DOHH2 (cell line): ENCODE measurements at regions not wholly inside any gene's neighbourhood (a gene's known extent, or its start where the extent isn't known, plus 50 kb on each side); places are given as distances from the start of the nearest gene placed in this dataset.

ENCODE experiments used
- H3F3A ChIP-seq: fragments of 200-600 bp; sonication (generic), shearing (Covaris generic); 2 replicates; pipeline ENCODE4 v1.6.0; 2016; ENCODE audit warnings: antibody characterized with exemption, mild to moderate bottlenecking; ENCODE audit not compliant: control insufficient read depth, insufficient read depth
- H3K27ac ChIP-seq: fragments of 200-600 bp; sonication (generic); 2 replicates; pipeline ENCODE4 v1.5.1; 2014; ENCODE audit warnings: low read depth, mild to moderate bottlenecking, low read length, moderate library complexity
- H3K27me3 ChIP-seq: fragments of 200-600 bp; sonication (generic); 2 replicates; pipeline ENCODE4 v1.6.1; 2014; ENCODE audit warnings: mild to moderate bottlenecking, low read length, mixed read lengths; ENCODE audit not compliant: control insufficient read depth
- H3K36me3 ChIP-seq: fragments of 200-600 bp; sonication (generic); 2 replicates; pipeline ENCODE4 v1.6.1; 2014; ENCODE audit warnings: mild to moderate bottlenecking, low read length, moderate library complexity, mixed read lengths; ENCODE audit not compliant: control insufficient read depth
- H3K4me1 ChIP-seq: fragments of 200-600 bp; sonication (generic); 2 replicates; pipeline ENCODE4 v1.6.1; 2014; ENCODE audit warnings: mild to moderate bottlenecking, low read length, mixed read lengths; ENCODE audit not compliant: control insufficient read depth
- H3K4me2 ChIP-seq: fragments of 200-600 bp; sonication (generic); 2 replicates; pipeline ENCODE4 v1.6.0; 2014; ENCODE audit warnings: mild to moderate bottlenecking, low read length, moderate library complexity
- H3K4me3 ChIP-seq: fragments of 200-600 bp; sonication (generic); 2 replicates; pipeline ENCODE4 v1.5.1; 2014; ENCODE audit warnings: mild to moderate bottlenecking, low read length, mixed read lengths
- H3K79me2 ChIP-seq: fragments of 200-600 bp; sonication (generic); 2 replicates; pipeline ENCODE4 v1.6.1; 2014; ENCODE audit warnings: mild to moderate bottlenecking, low read length, mixed read lengths; ENCODE audit not compliant: control insufficient read depth
- H3K9me2 ChIP-seq: fragments of 200-600 bp; sonication (generic); replicated peaks from 2 replicates; pipeline ENCODE4 v1.6.1; 2014; ENCODE audit warnings: mild to moderate bottlenecking, low read length, mixed read lengths; ENCODE audit not compliant: control insufficient read depth
- H3K9me3 ChIP-seq: fragments of 200-600 bp; sonication (generic); 2 replicates; pipeline ENCODE4 v1.6.1; 2014; ENCODE audit warnings: antibody characterized with exemption, low read length, mixed read lengths; ENCODE audit not compliant: control insufficient read depth, insufficient read depth
- H4K20me1 ChIP-seq: fragments of 200-600 bp; sonication (generic); 2 replicates; pipeline ENCODE4 v1.6.0; 2014; ENCODE audit warnings: low read depth, mild to moderate bottlenecking, antibody characterized with exemption, low read length, moderate library complexity; ENCODE audit not compliant: control insufficient read depth, insufficient read depth
- EZH2phosphoT487 ChIP-seq: fragments of 200-600 bp; sonication (generic); IDR thresholded peaks from 2 replicates; pipeline ENCODE4 v1.6.1; 2017; ENCODE audit warnings: borderline replicate concordance, mild to moderate bottlenecking, antibody characterized with exemption, low read length, moderate library complexity, mixed read lengths
- TF ChIP-seq, protein P1 (sequence below): fragments of 200-600 bp; sonication (generic); IDR thresholded peaks from one replicate; pipeline ENCODE4 v1.5.1; 2014; ENCODE audit warnings: antibody characterized with exemption, mild to moderate bottlenecking, low read depth, low read length; ENCODE audit not compliant: poor library complexity, severe bottlenecking

DNA sequence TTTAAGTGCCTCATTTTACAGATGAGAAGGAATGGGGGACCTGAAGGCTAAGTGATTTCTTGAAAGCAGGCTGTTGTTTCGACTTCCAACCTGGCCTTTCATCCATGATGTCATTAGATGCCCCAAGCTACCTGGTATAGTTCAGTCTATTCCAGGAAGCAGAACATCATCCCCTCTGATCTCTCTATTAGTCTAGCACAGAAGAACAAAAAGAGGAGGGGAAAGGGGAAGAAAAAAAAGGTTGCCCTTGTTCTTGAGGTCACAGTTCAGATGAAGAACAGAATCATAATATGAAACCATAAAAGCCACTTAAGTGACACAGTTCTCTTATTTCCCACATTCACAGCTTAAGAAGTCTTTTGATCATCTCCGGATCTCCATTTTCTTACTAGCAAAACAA lies 386.2 kb upstream of the HNRNPA3 start:
- Histone ChIP-seq H3K27ac (no peak overlapping the region), H3K4me3 (no peak overlapping the region), H3K4me1 (no peaks in the 10 kb centered on the region), H3K9me3 (no peaks in the 10 kb centered on the region), H3K36me3 (no peaks in the 10 kb centered on the region), H3K27me3 (no peaks in the 10 kb centered on the region; the same call in none of the 2 replicates), H4K20me1 (no peaks in the 10 kb centered on the region), H3K4me2 (no peak overlapping the region), H3K79me2 (no peaks in the 10 kb centered on the region), H3F3A (no peaks in the 10 kb centered on the region), H3K9me2 (no peaks in the 10 kb centered on the region)
- TF ChIP-seq, protein P1, sequence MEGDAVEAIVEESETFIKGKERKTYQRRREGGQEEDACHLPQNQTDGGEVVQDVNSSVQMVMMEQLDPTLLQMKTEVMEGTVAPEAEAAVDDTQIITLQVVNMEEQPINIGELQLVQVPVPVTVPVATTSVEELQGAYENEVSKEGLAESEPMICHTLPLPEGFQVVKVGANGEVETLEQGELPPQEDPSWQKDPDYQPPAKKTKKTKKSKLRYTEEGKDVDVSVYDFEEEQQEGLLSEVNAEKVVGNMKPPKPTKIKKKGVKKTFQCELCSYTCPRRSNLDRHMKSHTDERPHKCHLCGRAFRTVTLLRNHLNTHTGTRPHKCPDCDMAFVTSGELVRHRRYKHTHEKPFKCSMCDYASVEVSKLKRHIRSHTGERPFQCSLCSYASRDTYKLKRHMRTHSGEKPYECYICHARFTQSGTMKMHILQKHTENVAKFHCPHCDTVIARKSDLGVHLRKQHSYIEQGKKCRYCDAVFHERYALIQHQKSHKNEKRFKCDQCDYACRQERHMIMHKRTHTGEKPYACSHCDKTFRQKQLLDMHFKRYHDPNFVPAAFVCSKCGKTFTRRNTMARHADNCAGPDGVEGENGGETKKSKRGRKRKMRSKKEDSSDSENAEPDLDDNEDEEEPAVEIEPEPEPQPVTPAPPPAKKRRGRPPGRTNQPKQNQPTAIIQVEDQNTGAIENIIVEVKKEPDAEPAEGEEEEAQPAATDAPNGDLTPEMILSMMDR = no peak
- TF ChIP-seq EZH2phosphoT487 = no peak

DNA sequence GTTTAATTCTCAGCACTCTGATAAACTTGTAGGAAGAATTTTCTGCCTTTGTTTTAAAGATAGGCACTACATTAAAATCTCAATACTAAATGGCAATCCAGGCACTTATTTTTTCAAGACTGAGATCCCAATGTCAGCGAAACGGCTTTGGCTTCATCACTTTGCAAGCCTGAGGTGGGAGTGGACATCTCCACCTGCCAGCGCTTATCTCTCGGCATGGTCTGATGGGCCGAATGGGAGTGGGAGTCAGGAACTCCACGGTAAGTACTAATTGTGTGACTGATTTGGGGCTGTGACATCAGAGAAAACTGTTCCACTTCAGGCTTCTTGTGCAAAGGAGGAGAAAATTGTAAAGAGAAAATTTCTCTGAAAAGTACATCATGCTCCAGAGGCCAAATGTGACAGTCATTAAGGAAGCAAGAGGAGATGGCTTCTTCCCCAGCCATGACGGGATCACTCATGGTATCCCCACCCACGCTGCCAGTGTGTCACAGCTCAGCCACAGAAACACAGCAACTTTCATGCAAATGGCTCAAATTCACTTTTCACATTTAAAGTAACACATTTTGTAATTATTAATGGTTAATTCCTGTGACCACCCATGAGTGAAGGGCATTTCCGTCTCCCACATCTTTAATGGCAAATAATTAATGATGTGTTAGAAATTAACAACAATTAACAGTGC lies 385.5 kb upstream of the HNRNPA3 start:
- Histone ChIP-seq H3K4me2 (no peak overlapping the region), H3K9me3 (no peaks in the 10 kb centered on the region), H3K27ac (no peak overlapping the region), H3K79me2 (no peaks in the 10 kb centered on the region), H4K20me1 (no peaks in the 10 kb centered on the region), H3F3A (no peaks in the 10 kb centered on the region), H3K36me3 (no peaks in the 10 kb centered on the region), H3K4me3 (no peak overlapping the region), H3K9me2 (no peaks in the 10 kb centered on the region), H3K27me3 (peaks cover under 1% of the 10 kb centered on the region), H3K4me1 (no peaks in the 10 kb centered on the region)
- no peak for TF ChIP-seq EZH2phosphoT487
- TF ChIP-seq, protein P1 = no peak

DNA sequence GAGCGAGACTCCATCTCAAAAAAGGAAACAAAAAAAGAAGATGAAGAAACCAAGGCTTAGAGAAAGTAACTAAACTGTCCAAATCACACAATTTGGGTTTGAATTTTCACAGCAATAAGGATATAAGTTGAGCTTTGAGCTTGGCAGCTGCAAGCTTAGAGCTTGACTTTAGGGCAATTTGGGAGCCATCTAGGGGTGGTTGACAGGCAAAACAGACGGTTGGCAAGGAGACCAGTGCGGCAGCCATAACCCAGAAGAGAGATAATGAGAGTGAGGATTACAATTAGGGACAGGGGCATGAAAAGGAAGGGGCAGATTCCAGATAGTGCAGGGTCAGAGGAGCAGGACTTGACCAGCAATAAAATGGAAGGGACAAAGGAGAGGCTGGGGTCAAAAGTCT lies 382.2 kb upstream of the HNRNPA3 start:
- Histone ChIP-seq H4K20me1 (no peaks in the 10 kb centered on the region), H3F3A (no peaks in the 10 kb centered on the region), H3K9me3 (no peaks in the 10 kb centered on the region), H3K9me2 (no peaks in the 10 kb centered on the region), H3K36me3 (no peaks in the 10 kb centered on the region), H3K27ac (no peak overlapping the region), H3K27me3 (peaks cover 3% of the 10 kb centered on the region), H3K4me3 (no peak overlapping the region), H3K4me2 (no peak overlapping the region), H3K79me2 (no peaks in the 10 kb centered on the region), H3K4me1 (no peaks in the 10 kb centered on the region)
- no peak for TF ChIP-seq EZH2phosphoT487
- TF ChIP-seq, protein P1 = peak; percentile 19
